ENCODE measurements at regions not wholly inside any gene's neighbourhood (a gene's known extent, or its start where the extent isn't known, plus 50 kb on each side); places are given as distances from the start of the nearest gene placed in this dataset.

DNA sequence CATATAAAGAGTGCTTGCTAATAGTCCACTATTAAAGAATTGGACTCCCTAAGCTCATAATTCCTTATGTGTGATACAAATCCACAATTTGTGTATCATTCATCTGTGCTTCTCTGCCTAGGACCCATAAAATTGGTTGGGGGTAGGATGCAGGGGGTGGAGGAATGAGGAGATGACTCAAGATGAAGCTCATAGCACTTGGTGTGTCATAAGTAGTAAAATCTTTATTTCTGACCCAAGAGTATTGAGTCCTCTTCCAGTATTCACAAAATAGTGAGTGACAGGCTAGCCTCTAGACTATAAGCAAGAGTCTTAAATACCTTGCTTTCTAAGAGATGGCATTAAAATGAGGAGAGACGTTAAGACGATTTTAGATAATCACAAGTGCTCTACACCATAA is 390.9 kb upstream of the CDH19 start:
- Histone ChIP-seq H3K4me3 (no peak overlapping the region), H3K9me3 (peaks cover 0 to 7% (median 0%) of the 10 kb centered on the region in 11 donors), H3K27ac (no peak overlapping the region), H3K4me1 (no peaks in the 10 kb centered on the region), H3K36me3 (no peaks in the 10 kb centered on the region), H3K27me3 (no peaks in the 10 kb centered on the region)
- 82 to 87% methylated on average over 2 of the region's 2 CpGs for WGBS, 2 donors
- TF ChIP-seq, protein P1, sequence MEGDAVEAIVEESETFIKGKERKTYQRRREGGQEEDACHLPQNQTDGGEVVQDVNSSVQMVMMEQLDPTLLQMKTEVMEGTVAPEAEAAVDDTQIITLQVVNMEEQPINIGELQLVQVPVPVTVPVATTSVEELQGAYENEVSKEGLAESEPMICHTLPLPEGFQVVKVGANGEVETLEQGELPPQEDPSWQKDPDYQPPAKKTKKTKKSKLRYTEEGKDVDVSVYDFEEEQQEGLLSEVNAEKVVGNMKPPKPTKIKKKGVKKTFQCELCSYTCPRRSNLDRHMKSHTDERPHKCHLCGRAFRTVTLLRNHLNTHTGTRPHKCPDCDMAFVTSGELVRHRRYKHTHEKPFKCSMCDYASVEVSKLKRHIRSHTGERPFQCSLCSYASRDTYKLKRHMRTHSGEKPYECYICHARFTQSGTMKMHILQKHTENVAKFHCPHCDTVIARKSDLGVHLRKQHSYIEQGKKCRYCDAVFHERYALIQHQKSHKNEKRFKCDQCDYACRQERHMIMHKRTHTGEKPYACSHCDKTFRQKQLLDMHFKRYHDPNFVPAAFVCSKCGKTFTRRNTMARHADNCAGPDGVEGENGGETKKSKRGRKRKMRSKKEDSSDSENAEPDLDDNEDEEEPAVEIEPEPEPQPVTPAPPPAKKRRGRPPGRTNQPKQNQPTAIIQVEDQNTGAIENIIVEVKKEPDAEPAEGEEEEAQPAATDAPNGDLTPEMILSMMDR (IDR thresholded peaks at IDR 0.05), result no peak
- no peak for DNase-seq
- intact Hi-C loops (cut with DNase I), result no loop called here
- ATAC-seq, result no peak

DNA sequence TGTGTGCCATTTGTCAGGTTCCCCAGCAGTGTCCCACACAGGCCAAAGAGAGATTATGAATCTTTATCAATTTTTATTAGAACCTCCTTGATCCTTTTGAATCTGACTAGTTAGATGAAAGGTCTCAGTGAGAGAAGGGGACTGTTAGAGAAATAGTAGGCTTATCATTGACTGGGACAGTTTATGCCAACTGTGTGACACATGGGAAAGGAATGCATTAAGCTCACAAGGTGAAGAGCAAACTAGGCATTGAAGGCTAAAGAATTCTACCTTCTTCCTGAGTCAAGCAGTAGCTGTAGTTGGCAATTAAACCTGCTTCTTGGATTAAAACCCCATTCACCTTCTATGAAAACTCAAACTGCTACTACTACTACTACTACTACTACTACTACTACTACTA is 389.6 kb upstream of the CDH19 start:
- DNase-seq (no peak), ATAC-seq (no peak)
- Histone ChIP-seq H3K27ac (no peak overlapping the region), H3K4me1 (no peaks in the 10 kb centered on the region), H3K27me3 (no peaks in the 10 kb centered on the region), H3K4me3 (no peak overlapping the region), H3K9me3 (peaks cover 0 to 7% (median 0%) of the 10 kb centered on the region in 11 donors), H3K36me3 (no peaks in the 10 kb centered on the region)
- TF ChIP-seq, protein P1 (IDR thresholded peaks at IDR 0.05), result no peak
- intact Hi-C loops (cut with DNase I), result no loop called here

- H3K36me3 ChIP-seq, result no peaks in the 10 kb centered on the region
- H3K9me3 ChIP-seq, result peaks cover 0 to 10% (median 0%) of the 10 kb centered on the region in 11 donors
- H3K27me3 ChIP-seq, result no peaks in the 10 kb centered on the region
- WGBS, 2 donors, result 87 to 88% methylated on average over 6 of the region's 6 CpGs
- no peak overlapping the region for H3K4me3 ChIP-seq
- ATAC-seq (no peak), DNase-seq (no peak)
- TF ChIP-seq, protein P1 (IDR thresholded peaks at IDR 0.05), result no peak
- intact Hi-C loops (cut with DNase I), result no loop called here
- H3K27ac ChIP-seq, result no peak overlapping the region
- H3K4me1 ChIP-seq, result no peaks in the 10 kb centered on the region
These were observed 387.0 kb upstream of the CDH19 start for GRCh38 chr18:66990909-66991308.

DNA sequence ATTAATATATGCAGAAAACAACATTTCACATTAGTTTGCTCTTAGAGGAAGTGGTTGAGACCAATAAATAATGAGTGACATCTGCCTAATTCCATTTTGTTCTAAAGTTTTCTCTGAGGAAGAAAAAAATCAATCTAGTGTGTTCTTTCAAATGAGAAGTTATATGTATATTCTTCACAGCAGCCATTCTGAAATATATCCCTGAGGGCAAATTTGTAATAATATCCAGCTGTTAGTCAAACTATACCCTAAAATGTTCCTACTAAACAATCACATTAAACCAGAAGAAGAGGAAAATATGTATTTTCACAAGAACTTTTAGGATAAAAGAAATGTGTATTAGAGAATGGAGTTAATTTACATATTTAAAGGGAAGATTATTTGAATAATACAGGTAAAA is 375.1 kb upstream of the CDH19 start:
- H3K36me3 ChIP-seq, result no peaks in the 10 kb centered on the region
- intact Hi-C loops (cut with DNase I), result no loop called here
- no peak for ATAC-seq
- no peak overlapping the region for H3K27ac ChIP-seq
- no peaks in the 10 kb centered on the region for H3K27me3 ChIP-seq
- TF ChIP-seq, protein P1 (IDR thresholded peaks at IDR 0.05), result no peak
- peaks cover 0 to 17% (median 0%) of the 10 kb centered on the region in 11 donors for H3K9me3 ChIP-seq
- no peak overlapping the region for H3K4me3 ChIP-seq
- no peak for DNase-seq
- H3K4me1 ChIP-seq, result no peaks in the 10 kb centered on the region

GRCh38 chr18:66972681-66973080 is 368.8 kb upstream of the CDH19 start:
- Histone ChIP-seq H3K4me3 (no peak overlapping the region), H3K9me3 (peaks cover 0 to 9% (median 0%) of the 10 kb centered on the region in 11 donors), H3K27ac (no peak overlapping the region), H3K27me3 (no peaks in the 10 kb centered on the region), H3K4me1 (no peaks in the 10 kb centered on the region), H3K36me3 (no peaks in the 10 kb centered on the region)
- WGBS, 2 donors, result 24 to 27% methylated on average over 1 of the region's 1 CpG
- DNase-seq, result no peak
- TF ChIP-seq, protein P1 (IDR thresholded peaks at IDR 0.05), result no peak
- no peak for ATAC-seq
- intact Hi-C loops (cut with DNase I), result no loop called here

Data from heart right ventricle (tissue), 16 donors.